OCI-M2 (cell line): ENCODE measurements at regions not wholly inside any gene's neighbourhood (a gene's known extent, or its start where the extent isn't known, plus 50 kb on each side); places are given as distances from the start of the nearest gene placed in this dataset.
"Not testable (repeated sequence)": the region's sequence is repeated elsewhere in the genome, so short reads cannot be mapped to it uniquely, and the experiment has no call there.

Experiments used
- DNase-seq: peaks from one replicate; lab custom pipeline; 2025; ENCODE audit not compliant: unreplicated experiment; lab: John Stamatoyannopoulos, UW

- no peak for DNase-seq
Observed at GRCh38 chr19:13652810-13653590, 111.3 kb upstream of the MRI1 start.

GRCh38 chr19:13646758-13647157 lies 117.6 kb upstream of the MRI1 start:
- no peak for DNase-seq

GRCh38 chr19:13644645-13645044 lies 119.7 kb upstream of the MRI1 start:
- DNase-seq, result no peak

GRCh38 chr19:13640611-13641010 lies 123.7 kb upstream of the MRI1 start:
- DNase-seq, result no peak

GRCh38 chr19:13639342-13639929 lies 124.9 kb upstream of the MRI1 start:
- DNase-seq, result no peak

GRCh38 chr19:13637664-13638063 lies 126.7 kb upstream of the MRI1 start:
- no peak for DNase-seq

DNA sequence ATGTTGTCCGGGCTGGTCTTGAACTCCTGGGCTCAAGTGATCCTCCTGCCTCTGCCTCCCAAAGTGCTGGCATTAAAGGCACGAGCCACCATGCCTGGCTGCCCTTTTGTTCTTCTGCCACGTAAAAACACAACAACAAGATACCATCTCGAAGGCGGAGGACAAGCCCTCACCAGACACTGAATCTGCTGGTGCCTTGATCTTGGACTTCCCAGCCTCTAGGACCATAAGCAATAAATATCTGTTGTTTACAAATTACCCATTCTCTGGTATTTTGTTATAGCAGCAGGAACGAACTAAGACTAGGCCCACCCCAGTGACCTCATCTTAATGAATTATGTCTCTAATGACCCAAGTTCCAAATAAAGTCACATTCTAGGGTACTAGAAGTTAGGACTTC lies 128.4 kb upstream of the CACNA1A start:
- no peak for DNase-seq

- DNase-seq, result no peak
Observed at GRCh38 chr19:13633522-13633922, 127.2 kb upstream of the CACNA1A start.

DNA sequence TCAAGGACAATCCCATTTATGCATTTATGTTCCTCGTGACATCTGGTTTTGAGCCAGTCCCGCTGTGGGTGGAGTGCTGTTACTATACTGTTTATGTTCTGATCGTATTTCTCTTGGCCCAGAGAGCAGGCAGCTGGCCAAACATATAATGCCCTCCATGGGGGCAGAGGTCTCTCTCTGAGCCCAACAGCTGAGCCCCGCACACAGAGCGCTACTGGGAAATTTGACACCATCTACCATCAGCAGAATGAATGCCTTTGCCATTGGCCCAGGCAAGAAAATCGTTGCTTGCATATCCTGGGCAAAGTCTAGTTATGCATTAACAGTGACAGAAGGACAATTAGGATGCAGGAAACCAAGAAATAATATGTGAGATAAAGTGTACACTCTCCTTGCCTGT lies 126.8 kb upstream of the CACNA1A start:
- DNase-seq, result no peak

GRCh38 chr19:13632164-13632563 lies 125.9 kb upstream of the CACNA1A start:
- not testable (repeated sequence) for DNase-seq

GRCh38 chr19:13629687-13630357 lies 123.5 kb upstream of the CACNA1A start:
- DNase-seq, result no peak

GRCh38 chr19:13627531-13627930 lies 121.3 kb upstream of the CACNA1A start:
- no peak for DNase-seq

DNA sequence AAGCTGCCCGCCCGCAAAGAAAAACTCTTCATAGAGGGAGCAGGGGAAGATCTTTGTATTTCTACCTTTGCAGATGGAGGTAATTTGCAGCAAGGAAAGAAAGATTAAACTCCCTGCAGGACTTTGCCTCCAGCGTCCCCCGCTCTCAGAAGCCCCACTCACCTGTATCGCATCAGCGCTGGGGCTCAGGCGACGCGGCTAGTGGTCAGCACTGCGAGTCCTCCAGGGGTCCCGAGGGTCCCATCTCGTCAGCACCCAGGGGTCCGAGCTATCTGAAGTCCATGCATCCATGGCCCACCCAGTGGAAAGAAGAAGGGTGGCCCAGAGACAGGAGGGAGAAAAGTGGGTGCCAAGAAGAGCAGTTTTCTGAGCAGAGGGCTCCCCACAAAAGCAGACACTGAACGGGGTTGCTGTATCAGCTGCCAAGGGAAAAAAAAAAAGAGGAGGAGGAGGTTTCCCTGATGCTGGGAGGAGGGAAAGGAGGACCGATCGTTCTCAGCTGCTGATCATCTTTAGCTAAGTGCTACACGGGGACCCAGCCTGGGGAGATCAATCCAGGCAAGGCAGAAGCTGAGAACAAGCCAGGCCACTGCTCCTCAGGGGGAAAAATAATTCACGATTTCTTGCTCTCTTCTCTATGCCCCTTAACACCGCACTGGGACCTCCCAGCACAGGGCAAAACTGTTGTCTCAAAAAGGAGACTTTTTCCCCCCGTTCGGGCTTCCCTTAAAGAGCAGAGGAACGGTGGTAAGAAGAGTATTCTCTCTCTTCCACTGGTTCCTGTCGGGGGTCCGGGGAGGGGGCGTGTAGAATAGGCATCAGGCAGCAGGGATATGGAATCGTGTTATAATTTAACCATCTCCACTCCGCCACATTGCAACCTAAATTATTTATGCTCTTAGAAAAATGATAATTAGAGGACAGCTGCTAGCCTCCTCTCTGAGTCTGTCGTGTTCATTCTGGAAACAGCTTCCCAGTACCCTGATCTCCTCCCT lies 117.7 kb upstream of the CACNA1A start:
- no peak for DNase-seq

DNA sequence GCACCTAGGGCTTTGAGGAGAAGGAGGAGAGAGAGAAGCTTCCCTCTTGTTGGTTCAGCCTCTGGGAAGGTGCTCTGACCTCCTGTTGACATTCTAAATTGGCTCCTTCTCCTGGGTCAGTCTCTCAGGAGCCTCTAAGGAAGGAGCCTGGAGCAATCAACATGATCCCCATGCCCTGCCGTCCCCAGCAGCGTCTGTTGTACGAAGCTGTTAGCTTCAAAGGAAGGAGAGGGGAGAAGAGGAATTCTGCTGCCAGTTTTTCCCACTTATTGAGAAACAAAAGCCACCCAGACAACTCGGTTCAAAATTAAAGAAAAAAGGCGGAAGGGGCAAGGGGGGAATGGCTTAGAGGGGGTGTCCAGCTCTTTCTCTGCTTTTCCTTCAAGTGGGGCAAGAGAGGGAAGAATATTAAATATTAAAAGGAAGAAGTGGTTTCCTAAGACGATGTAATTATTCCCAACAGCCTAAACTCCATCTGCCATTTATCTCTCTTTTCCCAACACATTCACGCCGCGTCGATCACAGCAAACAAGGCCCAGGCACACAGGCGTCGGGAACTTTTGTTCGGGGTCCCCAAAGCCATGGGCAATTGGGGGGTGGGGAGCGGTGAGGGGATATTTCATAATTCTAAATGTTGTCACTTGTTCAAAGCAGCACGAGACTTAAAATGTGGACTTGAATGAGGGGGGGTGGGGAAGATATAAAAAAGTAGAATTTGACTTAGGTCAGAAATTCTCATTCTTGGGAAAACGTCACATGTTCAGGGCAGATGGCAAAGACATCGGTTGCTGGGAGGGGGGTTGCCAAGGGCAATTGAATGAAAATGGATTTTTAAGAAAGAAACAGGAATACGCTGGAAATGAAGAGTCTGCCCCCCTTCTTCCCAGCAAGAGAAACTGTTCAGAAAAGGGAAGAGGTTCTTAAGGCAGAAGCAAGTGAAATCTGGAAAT lies 116.8 kb upstream of the CACNA1A start:
- DNase-seq, result no peak

DNA sequence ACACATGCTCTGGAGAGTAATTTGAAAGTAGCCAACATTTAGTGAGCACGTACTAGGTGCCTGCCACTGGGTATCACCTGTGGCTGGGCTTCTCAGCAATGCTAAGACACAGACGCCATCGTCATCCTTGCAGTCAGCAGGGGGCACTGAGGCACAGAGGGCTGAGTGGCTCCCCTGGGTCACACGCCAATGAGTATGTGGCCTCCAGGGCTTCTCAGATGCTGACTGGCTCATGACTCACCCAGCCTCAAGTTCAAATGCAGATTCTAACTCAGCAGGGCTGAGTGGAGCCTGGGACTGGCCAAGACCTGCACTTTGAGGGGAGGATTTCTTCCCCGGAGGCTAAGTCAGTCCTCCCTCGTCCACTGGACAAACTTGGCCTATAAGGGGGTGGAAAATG lies 115.1 kb upstream of the CACNA1A start:
- DNase-seq, result no peak

- no peak for DNase-seq
Observed at GRCh38 chr19:13619203-13619632, 112.9 kb upstream of the CACNA1A start.

- no peak for DNase-seq
Observed at GRCh38 chr19:13615890-13616289, 109.6 kb upstream of the CACNA1A start.

GRCh38 chr19:13613447-13613846 lies 107.2 kb upstream of the CACNA1A start:
- DNase-seq, result no peak

- DNase-seq, result no peak
Observed at GRCh38 chr19:13611596-13611995, 105.3 kb upstream of the CACNA1A start.
